Mesenchymal stem cell (in vitro differentiated cells and primary cell): ENCODE measurements at regions not wholly inside any gene's neighbourhood (a gene's known extent, or its start where the extent isn't known, plus 50 kb on each side); places are given as distances from the start of the nearest gene placed in this dataset.

Experiments
- DNase-seq: peaks from one replicate; pipeline ENCODE4 v3.0.0-alpha.2; 2013
- H2AFZ ChIP-seq: one replicate; pipeline ENCODE4 v1.6.1; 2013; ENCODE audit warnings: low read depth, mild to moderate bottlenecking, control low read depth, inconsistent platforms, low read length, moderate library complexity
- H2AK5ac ChIP-seq: 2 replicates; pipeline ENCODE4 v1.6.1; 2013; ENCODE audit warnings: low read length, moderate library complexity, mild to moderate bottlenecking, inconsistent platforms; ENCODE audit not compliant: severe bottlenecking
- H2BK120ac ChIP-seq: one replicate; pipeline ENCODE4 v1.6.1; 2013; ENCODE audit warnings: low read depth, mild to moderate bottlenecking, inconsistent platforms, low read length, moderate library complexity
- H2BK12ac ChIP-seq, 2 experiments: one replicate each; pipeline ENCODE4 v1.6.1; 2013; ENCODE audit warnings: inconsistent platforms in 2 of 2, low read length in 2 of 2, mild to moderate bottlenecking in 2 of 2, moderate library complexity in 2 of 2, control low read depth in 1 of 2
- H2BK15ac ChIP-seq: one replicate; pipeline ENCODE4 v1.6.1; 2013; ENCODE audit warnings: mild to moderate bottlenecking, low read depth, inconsistent platforms; ENCODE audit not compliant: poor library complexity, severe bottlenecking
- H2BK5ac ChIP-seq: 2 replicates; pipeline ENCODE4 v1.6.1; 2013; ENCODE audit warnings: low read depth, mild to moderate bottlenecking, low read length, control low read depth, inconsistent platforms; ENCODE audit not compliant: poor library complexity, severe bottlenecking
- H3K14ac ChIP-seq, 2 experiments: one replicate each; pipeline ENCODE4 v1.6.1; 2013; ENCODE audit warnings: inconsistent platforms in 2 of 2, low read length in 2 of 2, control low read depth in 1 of 2, mild to moderate bottlenecking in 1 of 2, moderate library complexity in 1 of 2
- H3K18ac ChIP-seq, 2 experiments: one replicate each; pipeline ENCODE4 v1.6.1; 2013; ENCODE audit warnings: inconsistent platforms in 2 of 2, low read length in 2 of 2, control low read depth in 1 of 2, low read depth in 1 of 2, mild to moderate bottlenecking in 1 of 2
- H3K23ac ChIP-seq, 2 experiments: one replicate each; pipeline ENCODE4 v1.6.1; 2013; ENCODE audit warnings: inconsistent platforms in 2 of 2, low read length in 2 of 2, mild to moderate bottlenecking in 2 of 2, moderate library complexity in 2 of 2, control low read depth in 1 of 2
- H3K27ac ChIP-seq: 2 replicates; pipeline ENCODE4 v1.5.1; 2013; ENCODE audit warnings: mild to moderate bottlenecking, moderate library complexity, low read length, control low read depth, inconsistent platforms; ENCODE audit not compliant: poor library complexity, severe bottlenecking
- H3K27me3 ChIP-seq, 2 experiments: 2 replicates each; pipeline versions ENCODE4 v1.6.1 to v1.7.0; 2013; ENCODE audit warnings: low read length in 2 of 2, mild to moderate bottlenecking in 2 of 2, moderate library complexity in 2 of 2, control low read depth in 1 of 2, inconsistent platforms in 1 of 2; ENCODE audit not compliant: control insufficient read depth in 1 of 2, insufficient read depth in 1 of 2
- H3K36me3 ChIP-seq, 2 experiments: 2 replicates each; pipeline versions ENCODE4 v1.6.1 to v1.7.0; 2013; ENCODE audit warnings: low read length in 2 of 2, control low read depth in 1 of 2, inconsistent platforms in 1 of 2, low read depth in 1 of 2, mild to moderate bottlenecking in 1 of 2; ENCODE audit not compliant: insufficient read depth in 2 of 2, control insufficient read depth in 1 of 2
- H3K4ac ChIP-seq, 2 experiments: one replicate each; pipeline ENCODE4 v1.6.1; 2013; ENCODE audit warnings: inconsistent platforms in 2 of 2, low read length in 2 of 2, mild to moderate bottlenecking in 2 of 2, moderate library complexity in 2 of 2, control low read depth in 1 of 2, low read depth in 1 of 2
- H3K4me1 ChIP-seq: 2 replicates; pipeline ENCODE4 v1.6.1; 2013; ENCODE audit warnings: low read depth, low read length, control low read depth; ENCODE audit not compliant: control insufficient read depth, insufficient read depth
- H3K4me2 ChIP-seq: 2 replicates; pipeline ENCODE4 v1.6.1; 2013; ENCODE audit warnings: low read length, mild to moderate bottlenecking, inconsistent platforms; ENCODE audit not compliant: poor library complexity, severe bottlenecking
- H3K4me3 ChIP-seq, 2 experiments: 2 replicates each; pipeline versions ENCODE4 v1.5.1 to v1.7.0; 2013; ENCODE audit warnings: low read length in 2 of 2, mild to moderate bottlenecking in 2 of 2, control low read depth in 1 of 2, low read depth in 1 of 2; ENCODE audit not compliant: insufficient read depth in 1 of 2
- H3K79me1 ChIP-seq: replicated peaks from 2 replicates; pipeline ENCODE4 v1.6.1; 2013; ENCODE audit warnings: mild to moderate bottlenecking, control low read depth, low read length, inconsistent platforms; ENCODE audit not compliant: poor library complexity, severe bottlenecking
- H3K9ac ChIP-seq: 2 replicates; pipeline ENCODE4 v1.7.0; 2013; ENCODE audit warnings: mild to moderate bottlenecking, low read length, moderate library complexity
- H3K9me3 ChIP-seq: 2 replicates; pipeline ENCODE4 v1.7.0; 2013; ENCODE audit warnings: mild to moderate bottlenecking, low read length; ENCODE audit not compliant: control insufficient read depth
- H4K8ac ChIP-seq: one replicate; pipeline ENCODE4 v1.6.1; 2013; ENCODE audit warnings: inconsistent platforms, mild to moderate bottlenecking, low read length, moderate library complexity
- H4K91ac ChIP-seq: one replicate; pipeline ENCODE4 v1.6.1; 2013; ENCODE audit warnings: mild to moderate bottlenecking, low read length, inconsistent platforms
- WGBS: methylation state at CpG from one replicate; pipeline ENCODE4 v1.1.7; 2013; ENCODE audit warnings: mixed read lengths; 5-methylcytosine and 5-hydroxymethylcytosine counted together

- Histone ChIP-seq H4K91ac (no peak overlapping the region), H3K27me3 (no peaks in the 10 kb centered on the region), H2AFZ (no peak overlapping the region), H3K4me2 (no peak overlapping the region), H3K9ac (no peak overlapping the region), H3K36me3 (no peaks in the 10 kb centered on the region), H2BK15ac (no peak overlapping the region), H3K4ac (no peak overlapping the region), H3K4me1 (no peaks in the 10 kb centered on the region), H3K79me1 (no peaks in the 10 kb centered on the region), H3K27ac (no peak overlapping the region), H2BK5ac (no peak overlapping the region), H3K4me3 (no peak overlapping the region), H2BK120ac (no peak overlapping the region), H3K14ac (peak overlapping the region in 1 of 2 experiments; percentile 12), H3K18ac (no peak overlapping the region), H2AK5ac (no peak overlapping the region), H2BK12ac (no peak overlapping the region), H4K8ac (no peak overlapping the region), H3K23ac (no peak overlapping the region), H3K9me3 (no peaks in the 10 kb centered on the region)
- DNase-seq: no peak
- 78% methylated on average over 3 of the region's 4 CpGs for WGBS
Measured at GRCh38 chr11:109132539-109132938, 289.5 kb upstream of the C11orf87 start.

- Histone ChIP-seq H3K36me3 (no peaks in the 10 kb centered on the region), H4K8ac (no peak overlapping the region), H3K4ac (no peak overlapping the region), H4K91ac (no peak overlapping the region), H2BK15ac (no peak overlapping the region), H2AK5ac (no peak overlapping the region), H2BK12ac (no peak overlapping the region), H3K4me3 (no peak overlapping the region), H3K79me1 (no peaks in the 10 kb centered on the region), H3K23ac (no peak overlapping the region), H3K4me1 (no peaks in the 10 kb centered on the region), H3K14ac (no peak overlapping the region), H3K27ac (no peak overlapping the region), H3K9ac (no peak overlapping the region), H2BK5ac (no peak overlapping the region), H3K4me2 (no peak overlapping the region), H3K18ac (no peak overlapping the region), H3K27me3 (no peaks in the 10 kb centered on the region), H3K9me3 (no peaks in the 10 kb centered on the region), H2AFZ (no peak overlapping the region), H2BK120ac (no peak overlapping the region)
- no peak for DNase-seq
- WGBS: 70% methylated on average over 4 of the region's 4 CpGs
Measured at GRCh38 chr11:109133159-109133558, 288.8 kb upstream of the C11orf87 start.

GRCh38 chr11:109135627-109136026 lies 286.4 kb upstream of the C11orf87 start:
- no peak overlapping the region for H2BK15ac ChIP-seq
- WGBS: 100% methylated on average over 1 of the region's 2 CpGs
- H3K9me3 ChIP-seq: no peaks in the 10 kb centered on the region
- H3K4me3 ChIP-seq: no peak overlapping the region
- no peak overlapping the region for H3K4ac ChIP-seq
- no peak overlapping the region for H3K18ac ChIP-seq
- H3K27ac ChIP-seq: no peak overlapping the region
- no peak overlapping the region for H3K9ac ChIP-seq
- H3K36me3 ChIP-seq: no peaks in the 10 kb centered on the region
- H3K4me1 ChIP-seq: no peaks in the 10 kb centered on the region
- H4K8ac ChIP-seq: no peak overlapping the region
- no peak overlapping the region for H2AFZ ChIP-seq
- no peak overlapping the region for H3K23ac ChIP-seq
- DNase-seq: no peak
- no peak overlapping the region for H2BK5ac ChIP-seq
- H3K4me2 ChIP-seq: no peak overlapping the region
- no peak overlapping the region for H4K91ac ChIP-seq
- H2AK5ac ChIP-seq: no peak overlapping the region
- H3K14ac ChIP-seq: no peak overlapping the region
- H2BK12ac ChIP-seq: no peak overlapping the region
- no peak overlapping the region for H2BK120ac ChIP-seq
- no peaks in the 10 kb centered on the region for H3K79me1 ChIP-seq
- H3K27me3 ChIP-seq: no peaks in the 10 kb centered on the region

GRCh38 chr11:109138196-109138595 lies 283.8 kb upstream of the C11orf87 start:
- Histone ChIP-seq H3K4me1 (no peaks in the 10 kb centered on the region), H3K4me3 (no peak overlapping the region), H3K36me3 (no peaks in the 10 kb centered on the region), H2BK5ac (no peak overlapping the region), H3K18ac (no peak overlapping the region), H3K27me3 (no peaks in the 10 kb centered on the region), H4K8ac (no peak overlapping the region), H2AFZ (no peak overlapping the region), H3K79me1 (no peaks in the 10 kb centered on the region), H3K9ac (no peak overlapping the region), H2BK15ac (no peak overlapping the region), H3K14ac (no peak overlapping the region), H3K9me3 (no peaks in the 10 kb centered on the region), H3K4me2 (no peak overlapping the region), H3K4ac (no peak overlapping the region), H3K27ac (no peak overlapping the region), H2BK12ac (no peak overlapping the region), H2BK120ac (no peak overlapping the region), H2AK5ac (no peak overlapping the region), H3K23ac (no peak overlapping the region), H4K91ac (no peak overlapping the region)
- no peak for DNase-seq
